ENCODE measurements at regions not wholly inside any gene's neighbourhood (a gene's known extent, or its start where the extent isn't known, plus 50 kb on each side); places are given as distances from the start of the nearest gene placed in this dataset.

DNA sequence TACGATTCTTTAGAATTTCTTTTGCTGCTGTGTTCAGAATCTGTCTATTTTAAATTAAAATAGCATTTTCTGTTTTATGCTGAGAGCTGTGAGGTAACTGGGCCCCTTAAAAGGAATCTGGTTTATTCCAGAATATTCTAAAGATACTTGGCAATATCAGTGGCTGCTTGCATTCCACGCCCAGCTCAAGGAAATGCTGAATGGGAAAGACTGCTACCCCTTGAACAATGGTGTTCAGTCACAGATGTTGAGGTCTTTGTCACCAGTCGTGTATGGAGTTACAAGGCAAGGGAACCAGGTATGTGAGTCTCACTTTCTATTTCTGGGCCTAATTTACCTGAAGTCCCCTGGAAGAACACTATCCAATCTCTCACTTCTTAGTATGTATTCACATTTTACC lies 377.9 kb upstream of the CDH7 start:
- DNase-seq = no peak
- Histone ChIP-seq H3T11ph (ENCODE audit: low read length) (no peak overlapping the region), H2AK5ac (ENCODE audit: insufficient read length, low read length) (no peak overlapping the region), H2BK120ac (ENCODE audit: low read depth, low read length, poor library complexity, severe bottlenecking) (no peak overlapping the region), H3K27ac (ENCODE audit: insufficient read length, low read depth, low read length) (no peak overlapping the region), H3K27me3 (ENCODE audit: insufficient read depth, low read length) (no peaks in the 10 kb centered on the region), H2BK20ac (ENCODE audit: low read depth, low read length, poor library complexity, severe bottlenecking) (no peak overlapping the region), H3K79me2 (ENCODE audit: insufficient read depth, low read length) (no peaks in the 10 kb centered on the region), H3K56ac (ENCODE audit: insufficient read length, low read depth, low read length) (no peak overlapping the region), H3K79me1 (ENCODE audit: insufficient read depth, low read depth, low read length, poor library complexity, severe bottlenecking) (no peaks in the 10 kb centered on the region), H3K23me2 (ENCODE audit: insufficient read length, low read depth, low read length, poor library complexity, severe bottlenecking) (no peaks in the 10 kb centered on the region), H3K4me1 (ENCODE audit: insufficient read depth, low read length) (no peaks in the 10 kb centered on the region), H3K4me2 (ENCODE audit: insufficient read depth, insufficient read length, low read length) (no peak overlapping the region), H4K5ac (ENCODE audit: insufficient read length, low read depth, low read length) (no peak overlapping the region), H4K20me1 (ENCODE audit: control insufficient read depth, insufficient read depth, insufficient read length) (no peaks in the 10 kb centered on the region), H3K18ac (ENCODE audit: insufficient read length, low read depth, low read length) (no peak overlapping the region), H3K4ac (ENCODE audit: low read depth, low read length) (no peak overlapping the region), H3K9me3 (ENCODE audit: control insufficient read depth, low read depth, low read length) (no peaks in the 10 kb centered on the region), H4K91ac (ENCODE audit: insufficient read length, low read depth, low read length) (no peak overlapping the region), H2BK12ac (ENCODE audit: insufficient read length, low read depth, low read length) (no peak overlapping the region), H3K23ac (ENCODE audit: insufficient read length, low read depth, low read length) (no peak overlapping the region), H4K8ac (replicated peaks; ENCODE audit: insufficient read length, low read depth, low read length) (no peak overlapping the region), H3K9ac (ENCODE audit: extremely low read depth, insufficient read length, low read length) (no peak overlapping the region), H3K14ac (ENCODE audit: insufficient read depth, low read length) (no peak overlapping the region), H2AFZ (ENCODE audit: low read length) (no peak overlapping the region), H2BK15ac (ENCODE audit: low read depth, low read length) (no peak overlapping the region), H2BK5ac (ENCODE audit: insufficient read length, low read length) (no peak overlapping the region)
- no peaks in the 10 kb centered on the region for H3K36me3 Mint-ChIP-seq (ENCODE audit: insufficient read depth in 1 of 3, low read depth in 3 of 3)
- TF ChIP-seq, protein P1, sequence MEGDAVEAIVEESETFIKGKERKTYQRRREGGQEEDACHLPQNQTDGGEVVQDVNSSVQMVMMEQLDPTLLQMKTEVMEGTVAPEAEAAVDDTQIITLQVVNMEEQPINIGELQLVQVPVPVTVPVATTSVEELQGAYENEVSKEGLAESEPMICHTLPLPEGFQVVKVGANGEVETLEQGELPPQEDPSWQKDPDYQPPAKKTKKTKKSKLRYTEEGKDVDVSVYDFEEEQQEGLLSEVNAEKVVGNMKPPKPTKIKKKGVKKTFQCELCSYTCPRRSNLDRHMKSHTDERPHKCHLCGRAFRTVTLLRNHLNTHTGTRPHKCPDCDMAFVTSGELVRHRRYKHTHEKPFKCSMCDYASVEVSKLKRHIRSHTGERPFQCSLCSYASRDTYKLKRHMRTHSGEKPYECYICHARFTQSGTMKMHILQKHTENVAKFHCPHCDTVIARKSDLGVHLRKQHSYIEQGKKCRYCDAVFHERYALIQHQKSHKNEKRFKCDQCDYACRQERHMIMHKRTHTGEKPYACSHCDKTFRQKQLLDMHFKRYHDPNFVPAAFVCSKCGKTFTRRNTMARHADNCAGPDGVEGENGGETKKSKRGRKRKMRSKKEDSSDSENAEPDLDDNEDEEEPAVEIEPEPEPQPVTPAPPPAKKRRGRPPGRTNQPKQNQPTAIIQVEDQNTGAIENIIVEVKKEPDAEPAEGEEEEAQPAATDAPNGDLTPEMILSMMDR (conservative IDR thresholded peaks at IDR 0.05) = no peak
- H3K4me3 Mint-ChIP-seq = no peak overlapping the region
- no peaks in the 10 kb centered on the region for H3K27me3 Mint-ChIP-seq (ENCODE audit: low read depth)
- no peak overlapping the region for H3K27ac Mint-ChIP-seq
- no CpG with 5 or more reads among the region's 3 CpGs for WGBS (ENCODE audit: extremely low coverage, insufficient read length, low lambda C conversion rate)
- H3K9me3 Mint-ChIP-seq = no peaks in the 10 kb centered on the region
- peaks cover 0 to 8% of the 10 kb centered on the region in 2 experiments; a peak in 2 of 4 replicates for H3K4me1 Mint-ChIP-seq
